Panc1 (cell line): ENCODE measurements at regions not wholly inside any gene's neighbourhood (a gene's known extent, or its start where the extent isn't known, plus 50 kb on each side); places are given as distances from the start of the nearest gene placed in this dataset.

Source experiments
- ATAC-seq: fragments of 200-7000 bp; cut with Tn5 transposase; 2 replicates; pipeline ENCODE4 v1.9.1; 2020; ENCODE audit warnings: mild to moderate bottlenecking, moderate library complexity
- BruUV-seq: library from RNA; stranded (reverse); fragments of 400-500 nt; replicated peaks from 2 replicates; lab custom pipeline; 2021; lab: Mats Ljungman, UMichigan
- CTCF ChIA-PET: fragments of 300-600 bp; sonication (Branson Sonifier 250); formaldehyde crosslinking; loops from one replicate; lab custom pipeline; 2022; ENCODE audit warnings: antibody characterized with exemption; lab: Charles Lee
- POLR2A ChIA-PET: fragments of 300-600 bp; sonication (Branson Sonifier 250); formaldehyde crosslinking; loops from one replicate; lab custom pipeline; 2022; ENCODE audit warnings: antibody characterized with exemption; lab: Charles Lee
- DNase-seq: peaks from one replicate; pipeline ENCODE4 v3.0.0-alpha.2; 2010; ENCODE audit warnings: low read depth, low spot score
- H3K27ac ChIP-seq: 2 replicates; pipeline ENCODE4 v1.5.1; 2011; ENCODE audit warnings: mild to moderate bottlenecking, low read length, inconsistent platforms
- H3K27me3 ChIP-seq: fragments of 200-500 bp; sonication (Bioruptor generic); 2 replicates; pipeline ENCODE4 v1.6.0; 2014; ENCODE audit warnings: low read length, inconsistent platforms; ENCODE audit not compliant: control insufficient read depth, insufficient read depth
- H3K36me3 ChIP-seq: fragments of 200-500 bp; sonication (Bioruptor generic); 2 replicates; pipeline ENCODE4 v1.5.1; 2014; ENCODE audit warnings: inconsistent platforms, mild to moderate bottlenecking, low read length, moderate library complexity; ENCODE audit not compliant: control insufficient read depth, insufficient read depth
- H3K4me1 ChIP-seq: 2 replicates; pipeline ENCODE4 v1.5.1; 2011; ENCODE audit warnings: inconsistent platforms, mild to moderate bottlenecking, low read length, moderate library complexity; ENCODE audit not compliant: control insufficient read depth, insufficient read depth
- H3K4me3 ChIP-seq, 2 experiments: 2 replicates each; pipeline ENCODE4 v1.5.1; 2011 to 2012; ENCODE audit warnings: low read depth in 2 of 2, low read length in 2 of 2, mild to moderate bottlenecking in 2 of 2, inconsistent platforms in 1 of 2, moderate library complexity in 1 of 2
- H3K9me3 ChIP-seq: fragments of 200-500 bp; sonication (Bioruptor generic); 2 replicates; pipeline ENCODE4 v1.5.1; 2014; ENCODE audit warnings: low read depth, mild to moderate bottlenecking, inconsistent platforms, low read length, moderate library complexity; ENCODE audit not compliant: control insufficient read depth, insufficient read depth
- CTCF ChIP-seq: fragments of 450-650 bp; IDR thresholded peaks from 2 replicates; pipeline ENCODE4 v1.5.1; 2017; ENCODE audit warnings: mild to moderate bottlenecking
- POLR2AphosphoS5 ChIP-seq: IDR thresholded peaks from 2 replicates; pipeline ENCODE4 v1.6.1; 2012; ENCODE audit warnings: mild to moderate bottlenecking, low read depth, low read length, moderate library complexity
- REST ChIP-seq, 2 experiments: IDR thresholded peaks; 2 replicates each; pipeline ENCODE4 v1.6.1; 2011 to 2012; ENCODE audit warnings: low read depth in 2 of 2, control low read depth in 1 of 2, low read length in 1 of 2, mild to moderate bottlenecking in 1 of 2, moderate library complexity in 1 of 2; ENCODE audit not compliant: insufficient read depth in 1 of 2
- SIN3A ChIP-seq: IDR thresholded peaks from 2 replicates; pipeline ENCODE4 v1.6.1; 2012; ENCODE audit warnings: low read depth, mild to moderate bottlenecking, low read length, moderate library complexity, borderline replicate concordance; ENCODE audit not compliant: insufficient read depth
- TCF7L2 ChIP-seq: IDR thresholded peaks from 2 replicates; pipeline ENCODE4 v1.6.1; 2011; ENCODE audit warnings: mild to moderate bottlenecking, low read depth, low read length, inconsistent platforms
- in situ Hi-C: cut with HindIII; loops from 2 replicates; pipeline ENCODE4 v1.10.0; 2016; ENCODE audit warnings: low sequenced_read_pairs, low pct_unique_long_range_greater_than_20kb
- intact Hi-C: fragments of 100-400 bp; cut with micrococcal nuclease; formaldehyde crosslinking; loops from one replicate; pipeline ENCODE4 v1.10.0; 2022; ENCODE audit not compliant: unreplicated experiment

GRCh38 chr9:23088932-23089364 is 642.3 kb downstream of the DMRTA1 start:
- no peak for TF ChIP-seq SIN3A
- TF ChIP-seq TCF7L2, result no peak
- no peak for TF ChIP-seq POLR2AphosphoS5
- TF ChIP-seq REST (IDR thresholded peaks at IDR 0.05; ENCODE audit: insufficient read depth in 1 of 2, low read depth in 2 of 2, low read length in 1 of 2), result no peak
- no peak for TF ChIP-seq CTCF
- ATAC-seq, result no peak

GRCh38 chr9:23117616-23118015 is 671.0 kb downstream of the DMRTA1 start:
- Histone ChIP-seq H3K4me3 (no peak overlapping the region), H3K4me1 (no peaks in the 10 kb centered on the region), H3K27ac (no peak overlapping the region), H3K9me3 (no peaks in the 10 kb centered on the region), H3K27me3 (no peaks in the 10 kb centered on the region), H3K36me3 (no peaks in the 10 kb centered on the region)
- intact Hi-C loops, result no loop called here
- no peak for TF ChIP-seq POLR2AphosphoS5
- no peak for TF ChIP-seq CTCF
- no peak for TF ChIP-seq SIN3A
- TF ChIP-seq TCF7L2, result no peak
- TF ChIP-seq REST (IDR thresholded peaks at IDR 0.05; ENCODE audit: insufficient read depth in 1 of 2, low read depth in 2 of 2, low read length in 1 of 2), result no peak
- in situ Hi-C loops, result no loop called here
- no TSS peak for BruUV-seq
- ATAC-seq, result no peak
- ChIA-PET CTCF (no interaction called here), POLR2A (no interaction called here)
- no peak for DNase-seq

More at GRCh38 chr9:23088932-23089364, 642.3 kb downstream of the DMRTA1 start:
- H3K27ac ChIP-seq, result no peak overlapping the region
- no peaks in the 10 kb centered on the region for H3K36me3 ChIP-seq
- H3K4me1 ChIP-seq, result no peaks in the 10 kb centered on the region
- POLR2A ChIA-PET, result no interaction called here
- H3K9me3 ChIP-seq, result no peaks in the 10 kb centered on the region
- no TSS peak for BruUV-seq
- intact Hi-C loops, result no loop called here
- H3K4me3 ChIP-seq, result no peak overlapping the region
- DNase-seq, result no peak
- in situ Hi-C loops, result no loop called here
- CTCF ChIA-PET, result no interaction called here
- H3K27me3 ChIP-seq, result no peaks in the 10 kb centered on the region
